ENCODE measurements at regions not wholly inside any gene's neighbourhood (a gene's known extent, or its start where the extent isn't known, plus 50 kb on each side); places are given as distances from the start of the nearest gene placed in this dataset.
A peak's percentile ranks its signal among the peaks of the same experiment; 100 is the strongest.

DNA sequence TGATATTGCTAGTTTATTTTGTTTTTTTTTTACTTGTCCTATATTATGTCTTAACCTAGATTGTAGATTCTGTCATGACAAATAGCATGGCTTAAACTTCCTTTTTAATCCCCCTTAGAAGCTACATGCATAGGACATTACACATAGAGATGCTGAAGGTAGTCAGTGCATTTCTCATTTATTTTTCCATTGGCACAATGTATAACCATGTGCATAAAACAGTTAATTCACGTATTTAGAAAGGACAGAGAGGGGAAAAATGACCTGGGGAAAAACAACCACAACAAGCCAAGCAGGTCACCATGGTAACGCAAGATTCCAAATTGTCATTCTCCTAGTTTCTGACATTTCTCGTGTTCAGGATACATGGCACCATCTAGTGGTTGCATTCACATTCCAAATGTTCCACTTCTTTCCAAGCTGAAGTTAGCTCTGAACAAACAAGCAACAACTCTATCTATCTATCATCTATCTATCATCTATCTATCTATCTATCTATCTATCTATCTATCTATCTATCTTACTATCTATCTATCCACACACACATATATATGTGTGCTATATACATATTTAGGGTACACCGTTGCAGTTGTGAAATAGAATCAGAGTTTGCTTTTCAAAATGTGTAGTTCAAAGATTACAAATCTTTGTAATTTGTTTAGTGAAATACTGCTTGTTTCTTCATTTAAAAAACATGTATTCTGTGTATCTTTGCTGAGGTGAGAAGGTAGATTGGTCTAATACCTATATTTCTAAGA, 487.2 kb upstream of the ST8SIA4 start:
- Histone ChIP-seq H3K36me3 (ENCODE audit: control insufficient read depth in 2 of 4, insufficient read depth in 4 of 4, low read length in 3 of 4) (no peaks in the 10 kb centered on the region), H2BK120ac (replicated peaks; ENCODE audit: low read depth, low read length) (no peak overlapping the region), H4K91ac (replicated peaks; ENCODE audit: insufficient read length, low read length) (no peak overlapping the region), H3K9me3 (ENCODE audit: insufficient read depth in 2 of 2, low read depth in 1 of 2, low read length in 1 of 2) (no peaks in the 10 kb centered on the region), H4K5ac (ENCODE audit: insufficient read length, low read depth, low read length) (no peak overlapping the region), H3K79me2 (ENCODE audit: control insufficient read depth in 1 of 2, insufficient read depth in 2 of 2, low read length in 2 of 2) (no peaks in the 10 kb centered on the region), H3K79me1 (ENCODE audit: low read depth, low read length) (no peaks in the 10 kb centered on the region), H2BK5ac (ENCODE audit: low read depth, low read length) (no peak overlapping the region), H3K9ac (replicated peaks in 1 of 4; ENCODE audit: extremely low read depth in 1 of 4, low read depth in 3 of 4, low read length in 3 of 4) (no peak overlapping the region), H3K18ac (ENCODE audit: extremely low read depth, low read length) (no peak overlapping the region), H2AK5ac (ENCODE audit: low read depth, low read length) (no peak overlapping the region), H3K23me2 (ENCODE audit: low read depth, low read length) (no peaks in the 10 kb centered on the region), H2BK15ac (ENCODE audit: low read length) (no peak overlapping the region), H4K8ac (ENCODE audit: extremely low read depth, insufficient read depth, low read length) (no peak overlapping the region), H3K4me2 (ENCODE audit: insufficient read depth in 1 of 2, low read depth in 2 of 2, low read length in 2 of 2) (no peak overlapping the region), H3K27ac (ENCODE audit: low read depth, low read length) (no peak overlapping the region), H3K27me3 (replicated peaks in 1 of 4; ENCODE audit: control insufficient read depth in 3 of 4, extremely low read depth in 1 of 4, insufficient read depth in 3 of 4, low read length in 3 of 4) (no peaks in the 10 kb centered on the region), H3K56ac (replicated peaks; ENCODE audit: insufficient read length, low read depth, low read length) (no peak overlapping the region), H3K23ac (ENCODE audit: insufficient read length) (no peak overlapping the region), H2BK12ac (ENCODE audit: low read depth, low read length) (no peak overlapping the region), H3K14ac (ENCODE audit: insufficient read length) (no peak overlapping the region), H2AFZ (ENCODE audit: low read length) (no peak overlapping the region), H2BK20ac (ENCODE audit: low read length) (no peak overlapping the region), H3K4me1 (replicated peaks in 1 of 4; ENCODE audit: control insufficient read depth in 3 of 4, insufficient read depth in 4 of 4, low read length in 3 of 4) (no peaks in the 10 kb centered on the region), H4K20me1 (replicated peaks in 1 of 2; ENCODE audit: control insufficient read depth in 1 of 2, insufficient read depth in 2 of 2, low read length in 2 of 2) (no peaks in the 10 kb centered on the region), H3K4ac (replicated peaks; ENCODE audit: insufficient read length, low read depth, low read length) (no peak overlapping the region), H3K4me3 (ENCODE audit: extremely low read depth in 1 of 4, insufficient read depth in 2 of 4, low read depth in 3 of 4, low read length in 4 of 4) (no peak overlapping the region)
- POLR2A ChIA-PET (ENCODE audit: partially characterized antibody): no interaction called here
- no peak for TF ChIP-seq ASH2L (IDR thresholded peaks at IDR 0.05; ENCODE audit: low read length)
- TF ChIP-seq CHD2 (IDR thresholded peaks at IDR 0.05; ENCODE audit: low read length): no peak
- peak in 1 of 2 experiments; percentile 74; a peak in 1 of 4 replicates for TF ChIP-seq SIN3A (conservative IDR thresholded peaks at IDR 0.05 in 1 of 2, IDR thresholded peaks at IDR 0.05 in 1 of 2; ENCODE audit: low read depth in 1 of 2, low read length in 2 of 2)
- TF ChIP-seq CTBP2 (IDR thresholded peaks at IDR 0.05; ENCODE audit: borderline replicate concordance, insufficient read depth, insufficient read length, low read length): no peak
- no peak for TF ChIP-seq BRCA1 (IDR thresholded peaks at IDR 0.05; ENCODE audit: low read depth, low read length)
- TF ChIP-seq, protein P1, sequence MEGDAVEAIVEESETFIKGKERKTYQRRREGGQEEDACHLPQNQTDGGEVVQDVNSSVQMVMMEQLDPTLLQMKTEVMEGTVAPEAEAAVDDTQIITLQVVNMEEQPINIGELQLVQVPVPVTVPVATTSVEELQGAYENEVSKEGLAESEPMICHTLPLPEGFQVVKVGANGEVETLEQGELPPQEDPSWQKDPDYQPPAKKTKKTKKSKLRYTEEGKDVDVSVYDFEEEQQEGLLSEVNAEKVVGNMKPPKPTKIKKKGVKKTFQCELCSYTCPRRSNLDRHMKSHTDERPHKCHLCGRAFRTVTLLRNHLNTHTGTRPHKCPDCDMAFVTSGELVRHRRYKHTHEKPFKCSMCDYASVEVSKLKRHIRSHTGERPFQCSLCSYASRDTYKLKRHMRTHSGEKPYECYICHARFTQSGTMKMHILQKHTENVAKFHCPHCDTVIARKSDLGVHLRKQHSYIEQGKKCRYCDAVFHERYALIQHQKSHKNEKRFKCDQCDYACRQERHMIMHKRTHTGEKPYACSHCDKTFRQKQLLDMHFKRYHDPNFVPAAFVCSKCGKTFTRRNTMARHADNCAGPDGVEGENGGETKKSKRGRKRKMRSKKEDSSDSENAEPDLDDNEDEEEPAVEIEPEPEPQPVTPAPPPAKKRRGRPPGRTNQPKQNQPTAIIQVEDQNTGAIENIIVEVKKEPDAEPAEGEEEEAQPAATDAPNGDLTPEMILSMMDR (IDR thresholded peaks at IDR 0.05; ENCODE audit: control extremely low read depth in 1 of 3, insufficient read depth in 1 of 3, low read depth in 1 of 3, low read length in 3 of 3): peak in 2 of 3 experiments; percentile 62 to 78; a peak in 3 of 4 replicates
- peak; percentile 78 for TF ChIP-seq TEAD4 (IDR thresholded peaks at IDR 0.05; ENCODE audit: low read depth, low read length)
- TF ChIP-seq RAD21 (IDR thresholded peaks at IDR 0.05 in 1 of 2, conservative IDR thresholded peaks at IDR 0.05 in 1 of 2; ENCODE audit: low read depth in 2 of 2, low read length in 2 of 2): peak; percentile 85 to 86
- CTCF ChIA-PET (ENCODE audit: partially characterized antibody): interaction anchor here (0.5 to 2.9 kb wide), 15 partner anchors 9 to 768 kb away, joined by 3 to 10 read pairs (median 4); no protein-coding TSS in a partner anchor
- FAIRE-seq (peak; percentile 98), DNase-seq (ENCODE audit: low read depth in 1 of 2, low spot score in 2 of 2) (no peak)
- 35% methylated on average over 4 of the region's 4 CpGs; no CpG with 5 or more reads in 1 of the 2 experiments for WGBS, 2 experiments (ENCODE audit: extremely low coverage in 1 of 2, insufficient coverage in 1 of 2, insufficient read length in 1 of 2, insufficient replicate concordance in 2 of 2, low coverage in 1 of 2, low lambda C conversion rate in 2 of 2, missing lambda C conversion rate in 1 of 2)

Data from H1 (cell line).